ENCODE measurements at regions not wholly inside any gene's neighbourhood (a gene's known extent, or its start where the extent isn't known, plus 50 kb on each side); places are given as distances from the start of the nearest gene placed in this dataset.

GRCh38 chr4:170414961-170415360 is 325.2 kb upstream of the AADAT start:
- 14% methylated on average over 4 of the region's 4 CpGs for WGBS (ENCODE audit: missing lambda C conversion rate)
- POLR2A ChIA-PET, result no interaction called here
- no peak overlapping the region for H3K4me2 ChIP-seq

GRCh38 chr4:170414360-170414759 is 324.6 kb upstream of the AADAT start:
- no peak overlapping the region for H3K4me3 ChIP-seq
- 2% methylated on average over 2 of the region's 2 CpGs for WGBS (ENCODE audit: missing lambda C conversion rate)
- ChIA-PET POLR2A (no interaction called here), CTCF (no interaction called here)
- no peak for FAIRE-seq
- no peak overlapping the region for H3K4me2 ChIP-seq
- TF ChIP-seq EHMT2 (IDR thresholded peaks at IDR 0.05; ENCODE audit: low read depth) (no peak), USF2 (IDR thresholded peaks at IDR 0.05) (no peak), FOSB (CRISPR knock-in tag; IDR thresholded peaks at IDR 0.05) (no peak), FOSL2 (IDR thresholded peaks at IDR 0.05) (no peak), FOSL2 (CRISPR knock-in tag; IDR thresholded peaks at IDR 0.05) (no peak), CBX2 (IDR thresholded peaks at IDR 0.05; ENCODE audit: borderline replicate concordance, low read depth) (no peak), HES2 (IDR thresholded peaks at IDR 0.05) (no peak), HOXA7 (CRISPR knock-in tag; IDR thresholded peaks at IDR 0.05) (no peak), CEBPB (IDR thresholded peaks at IDR 0.05) (no peak), JUN (IDR thresholded peaks at IDR 0.05) (no peak), EHF (CRISPR knock-in tag; IDR thresholded peaks at IDR 0.05) (no peak), JUNB (IDR thresholded peaks at IDR 0.05) (no peak), HMGXB4 (CRISPR knock-in tag; IDR thresholded peaks at IDR 0.05; ENCODE audit: borderline replicate concordance) (no peak)
- ATAC-seq, result no peak
- no peak for DNase-seq (ENCODE audit: low read depth in 1 of 2, low spot score in 1 of 2)
- H3K27ac ChIP-seq, result no peak overlapping the region
- no peaks in the 10 kb centered on the region for H3K9me3 ChIP-seq
- H3K4me1 ChIP-seq, result no peaks in the 10 kb centered on the region

More at GRCh38 chr4:170414961-170415360, 325.2 kb upstream of the AADAT start:
- Histone ChIP-seq H3K9me3 (no peaks in the 10 kb centered on the region), H3K4me3 (no peak overlapping the region), H3K27ac (no peak overlapping the region), H3K4me1 (no peaks in the 10 kb centered on the region)
- DNase-seq (ENCODE audit: low read depth in 1 of 2, low spot score in 1 of 2), result no peak
- CTCF ChIA-PET, result no interaction called here
- no peak for TF ChIP-seq FOSL2 (IDR thresholded peaks at IDR 0.05)
- no peak for TF ChIP-seq FOSL2 (CRISPR knock-in tag; IDR thresholded peaks at IDR 0.05)
- no peak for TF ChIP-seq TP53 (CRISPR knock-in tag; IDR thresholded peaks at IDR 0.05)
- TF ChIP-seq POLR2AphosphoS2 (conservative IDR thresholded peaks at IDR 0.05; ENCODE audit: low read length), result no peak
- TF ChIP-seq ELK1 (IDR thresholded peaks at IDR 0.05; ENCODE audit: low read depth, low read length), result no peak
- TF ChIP-seq KDM1A (IDR thresholded peaks at IDR 0.05; ENCODE audit: low read depth), result no peak
- no peak for TF ChIP-seq BHLHE40 (IDR thresholded peaks at IDR 0.05; ENCODE audit: low read depth, low read length)
- TF ChIP-seq PBX3 (IDR thresholded peaks at IDR 0.05), result no peak
- no peak for TF ChIP-seq HEYL (CRISPR knock-in tag; IDR thresholded peaks at IDR 0.05)
- no peak for TF ChIP-seq NFE2L2 (conservative IDR thresholded peaks at IDR 0.05; ENCODE audit: low read length)
- no peak for TF ChIP-seq CTCF (IDR thresholded peaks at IDR 0.05)
- TF ChIP-seq EHMT2 (IDR thresholded peaks at IDR 0.05; ENCODE audit: low read depth), result no peak
- TF ChIP-seq ATOH8 (CRISPR knock-in tag; IDR thresholded peaks at IDR 0.05; ENCODE audit: low read depth), result no peak
- no peak for TF ChIP-seq ZSCAN20 (CRISPR knock-in tag; IDR thresholded peaks at IDR 0.05)
- no peak for ATAC-seq
- FAIRE-seq, result no peak

Data from A549 (cell line).